Neutrophil (primary cell): ENCODE measurements at regions not wholly inside any gene's neighbourhood (a gene's known extent, or its start where the extent isn't known, plus 50 kb on each side); places are given as distances from the start of the nearest gene placed in this dataset.

Experiments used
- H3K27ac ChIP-seq: fragments of 200-600 bp; sonication (generic); 2 replicates; pipeline ENCODE4 v1.5.1; 2016; ENCODE audit warnings: mild to moderate bottlenecking, moderate library complexity
- H3K27me3 ChIP-seq: fragments of 200-600 bp; sonication (generic); 2 replicates; pipeline ENCODE4 v1.6.0; 2016; ENCODE audit warnings: mild to moderate bottlenecking
- H3K36me3 ChIP-seq: fragments of 200-600 bp; sonication (generic); 2 replicates; pipeline ENCODE4 v1.5.1; 2017
- H3K4me1 ChIP-seq, 2 experiments: fragments of 200-600 bp in 1 of 2; sonication (generic) in 1 of 2; 1 replicate in 1 of 2; 2 replicates in 1 of 2; pipeline versions ENCODE4 v1.5.1 to v1.6.1; 2013 to 2016; ENCODE audit warnings: low read depth in 1 of 2, low read length in 1 of 2, mild to moderate bottlenecking in 1 of 2, moderate library complexity in 1 of 2; ENCODE audit not compliant: control insufficient read depth in 1 of 2, insufficient read depth in 1 of 2
- H3K4me3 ChIP-seq, 2 experiments: fragments of 200-600 bp in 1 of 2; sonication (generic) in 1 of 2; 1 replicate in 1 of 2; 2 replicates in 1 of 2; pipeline ENCODE4 v1.5.1; 2013 to 2016; ENCODE audit warnings: low read depth in 1 of 2, low read length in 1 of 2, mild to moderate bottlenecking in 1 of 2, moderate library complexity in 1 of 2
- H3K9me3 ChIP-seq: fragments of 200-600 bp; sonication (generic); 2 replicates; pipeline ENCODE4 v1.5.1; 2016
- CTCF ChIP-seq: fragments of 200-600 bp; sonication (generic); IDR thresholded peaks from 2 replicates; pipeline ENCODE4 v1.5.1; 2016; ENCODE audit warnings: antibody characterized with exemption

GRCh38 chr2:2644040-2644439 is 313.0 kb upstream of the MYT1L start:
- H3K27me3 ChIP-seq, result no peaks in the 10 kb centered on the region
- no peak for TF ChIP-seq CTCF
- H3K9me3 ChIP-seq, result no peaks in the 10 kb centered on the region

GRCh38 chr2:2642906-2643890 is 312.1 kb upstream of the MYT1L start:
- Histone ChIP-seq H3K4me3 (no peak overlapping the region), H3K9me3 (no peaks in the 10 kb centered on the region), H3K27me3 (no peaks in the 10 kb centered on the region), H3K4me1 (no peaks in the 10 kb centered on the region), H3K27ac (no peak overlapping the region), H3K36me3 (no peaks in the 10 kb centered on the region)
- no peak for TF ChIP-seq CTCF

More at GRCh38 chr2:2644040-2644439, 313.0 kb upstream of the MYT1L start:
- Histone ChIP-seq H3K4me1 (no peaks in the 10 kb centered on the region), H3K36me3 (no peaks in the 10 kb centered on the region), H3K4me3 (no peak overlapping the region), H3K27ac (no peak overlapping the region)

- H3K4me1 ChIP-seq, result no peaks in the 10 kb centered on the region
- H3K27me3 ChIP-seq, result no peaks in the 10 kb centered on the region
- TF ChIP-seq CTCF, result no peak
- H3K36me3 ChIP-seq, result no peaks in the 10 kb centered on the region
- H3K9me3 ChIP-seq, result no peaks in the 10 kb centered on the region
- no peak overlapping the region for H3K4me3 ChIP-seq
- no peak overlapping the region for H3K27ac ChIP-seq
Observed at GRCh38 chr2:2641541-2642410, 310.7 kb upstream of the MYT1L start.

- no peak for TF ChIP-seq CTCF
- H3K4me3 ChIP-seq, result no peak overlapping the region
Observed at GRCh38 chr2:2640818-2641217, 309.7 kb upstream of the MYT1L start.

GRCh38 chr2:2640371-2640770 is 309.3 kb upstream of the MYT1L start:
- Histone ChIP-seq H3K4me1 (no peaks in the 10 kb centered on the region), H3K4me3 (no peak overlapping the region), H3K9me3 (no peaks in the 10 kb centered on the region), H3K27me3 (no peaks in the 10 kb centered on the region), H3K36me3 (no peaks in the 10 kb centered on the region), H3K27ac (no peak overlapping the region)
- TF ChIP-seq CTCF, result no peak

More at GRCh38 chr2:2640818-2641217, 309.7 kb upstream of the MYT1L start:
- Histone ChIP-seq H3K27me3 (no peaks in the 10 kb centered on the region), H3K9me3 (no peaks in the 10 kb centered on the region), H3K36me3 (no peaks in the 10 kb centered on the region), H3K4me1 (no peaks in the 10 kb centered on the region), H3K27ac (no peak overlapping the region)
